RWPE2 (cell line): ENCODE measurements at regions not wholly inside any gene's neighbourhood (a gene's known extent, or its start where the extent isn't known, plus 50 kb on each side); places are given as distances from the start of the nearest gene placed in this dataset.

Experiments
- ATAC-seq: fragments of 200-7000 bp; cut with Tn5 transposase; 3 replicates; pipeline ENCODE4 v1.9.1; 2021; ENCODE audit warnings: low read depth
- DNase-seq: peaks from one replicate; pipeline ENCODE4 v3.0.0-alpha.2; 2020; ENCODE audit warnings: low spot score
- H3K27ac ChIP-seq: fragments of 450-650 bp; 2 replicates; pipeline ENCODE4 v1.5.1; 2017; ENCODE audit warnings: mild to moderate bottlenecking; ENCODE audit not compliant: poor library complexity, severe bottlenecking
- H3K27me3 ChIP-seq: fragments of 250-450 bp; sonication (Bioruptor Pico); 2 replicates; pipeline ENCODE4 v1.5.1; 2021; ENCODE audit warnings: mild to moderate bottlenecking, moderate library complexity; ENCODE audit not compliant: insufficient read depth, poor library complexity, severe bottlenecking
- H3K36me3 ChIP-seq: fragments of 250-450 bp; sonication (Bioruptor Pico); 2 replicates; pipeline ENCODE4 v1.5.1; 2020; ENCODE audit warnings: low read depth, mild to moderate bottlenecking, moderate library complexity
- H3K4me1 ChIP-seq: fragments of 250-450 bp; sonication (Bioruptor Pico); 2 replicates; pipeline ENCODE4 v1.5.1; 2021; ENCODE audit warnings: mild to moderate bottlenecking, moderate library complexity; ENCODE audit not compliant: insufficient read depth, poor library complexity, severe bottlenecking
- H3K4me3 ChIP-seq: fragments of 250-450 bp; sonication (Bioruptor Pico); 2 replicates; pipeline ENCODE4 v1.5.1; 2021; ENCODE audit warnings: mild to moderate bottlenecking, moderate library complexity; ENCODE audit not compliant: severe bottlenecking
- H3K9me3 ChIP-seq: fragments of 250-450 bp; sonication (Bioruptor Pico); 2 replicates; pipeline ENCODE4 v1.5.1; 2021; ENCODE audit warnings: mild to moderate bottlenecking, moderate library complexity; ENCODE audit not compliant: severe bottlenecking
- CTCF ChIP-seq: fragments of 450-650 bp; IDR thresholded peaks from one replicate; pipeline ENCODE4 v1.5.1; 2017; ENCODE audit warnings: mild to moderate bottlenecking, moderate library complexity; ENCODE audit not compliant: poor library complexity, severe bottlenecking

- ATAC-seq (no peak), DNase-seq (no peak)
- Histone ChIP-seq H3K9me3 (no peaks in the 10 kb centered on the region), H3K36me3 (no peaks in the 10 kb centered on the region), H3K27ac (no peak overlapping the region), H3K4me3 (no peak overlapping the region), H3K27me3 (no peaks in the 10 kb centered on the region), H3K4me1 (no peaks in the 10 kb centered on the region)
- no peak for TF ChIP-seq CTCF
These were observed 197.6 kb downstream of the SIPA1L2 start for GRCh38 chr1:232432313-232432712.

GRCh38 chr1:232431748-232432147, 198.2 kb downstream of the SIPA1L2 start:
- no peaks in the 10 kb centered on the region for H3K9me3 ChIP-seq
- DNase-seq = no peak
- no peak for ATAC-seq
- no peak for TF ChIP-seq CTCF
- H3K27ac ChIP-seq = no peak overlapping the region
- no peak overlapping the region for H3K4me3 ChIP-seq
- H3K4me1 ChIP-seq = no peaks in the 10 kb centered on the region
- H3K36me3 ChIP-seq = no peaks in the 10 kb centered on the region
- no peaks in the 10 kb centered on the region for H3K27me3 ChIP-seq

DNA sequence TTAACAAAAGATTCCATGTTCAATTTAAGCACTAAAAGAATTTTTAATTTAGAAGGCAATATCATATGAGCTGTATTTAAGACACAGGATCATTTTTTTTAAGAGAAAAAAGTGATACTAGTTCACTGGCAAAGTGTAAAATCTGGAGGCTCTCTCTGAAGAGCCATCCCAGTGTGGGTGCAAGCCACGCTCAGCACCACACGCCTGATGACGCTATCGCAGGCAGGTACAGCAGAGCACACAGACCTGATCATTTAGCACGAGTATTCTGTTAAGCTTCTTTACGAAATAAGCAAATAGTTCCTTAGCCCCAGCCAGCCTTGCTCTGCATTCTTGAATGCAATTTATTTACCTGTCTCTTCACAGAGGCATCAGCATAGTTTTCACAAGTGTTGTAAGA, 198.6 kb downstream of the SIPA1L2 start:
- Histone ChIP-seq H3K4me3 (no peak overlapping the region), H3K9me3 (no peaks in the 10 kb centered on the region), H3K36me3 (no peaks in the 10 kb centered on the region), H3K4me1 (no peaks in the 10 kb centered on the region), H3K27me3 (no peaks in the 10 kb centered on the region), H3K27ac (no peak overlapping the region)
- TF ChIP-seq CTCF = no peak
- no peak for ATAC-seq
- DNase-seq = no peak

DNA sequence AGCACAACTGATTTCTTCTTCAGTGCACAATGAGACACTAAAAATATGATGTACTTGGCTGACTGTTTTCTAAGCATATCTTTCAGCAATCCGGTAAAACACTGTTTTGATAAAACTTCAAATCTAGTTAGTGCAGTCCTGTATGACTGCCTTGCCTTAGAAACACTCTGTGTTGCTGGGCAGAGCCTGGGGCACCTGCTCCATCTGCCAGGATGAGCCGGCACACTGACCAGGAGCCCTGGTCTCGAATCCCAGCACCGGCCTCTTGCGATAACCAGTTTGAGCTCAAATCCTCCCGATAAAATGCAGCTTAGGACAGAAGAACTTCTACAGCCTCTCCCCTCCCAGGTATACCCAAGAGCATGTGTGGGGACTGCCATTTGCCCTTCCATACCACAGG, 199.5 kb downstream of the SIPA1L2 start:
- TF ChIP-seq CTCF = no peak
- H3K4me1 ChIP-seq = no peaks in the 10 kb centered on the region
- H3K36me3 ChIP-seq = no peaks in the 10 kb centered on the region
- ATAC-seq (no peak), DNase-seq (no peak)
- H3K9me3 ChIP-seq = no peaks in the 10 kb centered on the region
- no peak overlapping the region for H3K4me3 ChIP-seq
- H3K27me3 ChIP-seq = no peaks in the 10 kb centered on the region
- H3K27ac ChIP-seq = no peak overlapping the region

DNA sequence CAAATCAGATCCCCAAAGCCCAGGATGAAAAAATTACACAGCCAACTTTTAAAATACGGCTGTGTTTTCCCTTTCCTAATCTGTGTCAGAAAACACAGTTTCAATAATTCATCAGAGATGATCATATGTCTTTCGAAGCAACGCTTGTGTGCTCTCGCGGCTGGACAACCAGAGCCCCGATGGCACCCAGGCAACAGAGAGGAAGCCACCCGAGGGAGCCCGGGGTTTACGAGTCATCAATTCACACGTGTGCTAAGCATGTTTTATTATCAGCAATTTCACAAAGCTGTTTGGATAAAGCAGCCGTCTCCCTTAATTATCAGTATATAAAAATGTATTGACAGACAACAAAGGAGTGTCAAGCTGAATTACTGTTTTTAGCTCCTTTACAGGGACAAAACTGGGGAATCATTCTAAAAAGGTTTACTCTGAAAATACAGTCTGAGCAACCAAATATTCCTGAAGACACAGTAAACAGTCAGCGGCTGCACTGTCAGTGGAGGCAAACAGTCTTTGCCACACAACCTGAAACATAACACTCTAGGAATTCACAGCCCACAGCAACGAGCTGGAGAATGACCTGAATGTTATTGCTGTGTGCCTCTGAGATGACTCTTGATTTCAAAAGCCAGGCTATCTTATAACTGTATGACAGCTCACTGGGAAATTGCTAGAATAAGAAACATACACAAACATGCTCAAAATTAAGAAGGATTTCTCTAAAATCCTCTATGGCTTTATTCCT, 201.0 kb downstream of the SIPA1L2 start:
- DNase-seq (no peak), ATAC-seq (no peak)
- no peaks in the 10 kb centered on the region for H3K9me3 ChIP-seq
- no peak for TF ChIP-seq CTCF
- no peaks in the 10 kb centered on the region for H3K36me3 ChIP-seq
- H3K4me3 ChIP-seq = no peak overlapping the region
- no peaks in the 10 kb centered on the region for H3K27me3 ChIP-seq
- no peak overlapping the region for H3K27ac ChIP-seq
- H3K4me1 ChIP-seq = no peaks in the 10 kb centered on the region
